ENCODE measurements at regions not wholly inside any gene's neighbourhood (a gene's known extent, or its start where the extent isn't known, plus 50 kb on each side); places are given as distances from the start of the nearest gene placed in this dataset.

DNA sequence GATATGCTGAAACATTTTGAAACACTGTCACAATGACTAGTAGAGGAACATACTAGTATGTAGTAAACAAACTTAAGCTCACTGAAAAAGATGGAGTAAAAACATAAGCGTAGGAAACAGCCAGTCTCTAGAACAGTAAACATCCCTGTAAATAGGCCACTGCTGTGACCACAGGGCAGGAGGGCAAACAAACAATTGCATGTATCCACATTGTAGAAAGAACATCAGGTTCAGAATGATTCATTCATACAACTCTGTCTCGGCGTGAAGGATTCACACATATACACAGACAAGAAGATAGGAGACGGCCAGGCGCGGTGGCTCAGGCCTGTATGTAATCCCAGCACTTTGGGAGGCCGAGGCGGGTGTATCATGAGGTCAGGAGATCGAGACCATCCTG is 390.1 kb downstream of the IRS2 start:
- H3K27ac ChIP-seq = no peak overlapping the region
- TF ChIP-seq ZFX (IDR thresholded peaks at IDR 0.05) = no peak
- TF ChIP-seq, protein P1, sequence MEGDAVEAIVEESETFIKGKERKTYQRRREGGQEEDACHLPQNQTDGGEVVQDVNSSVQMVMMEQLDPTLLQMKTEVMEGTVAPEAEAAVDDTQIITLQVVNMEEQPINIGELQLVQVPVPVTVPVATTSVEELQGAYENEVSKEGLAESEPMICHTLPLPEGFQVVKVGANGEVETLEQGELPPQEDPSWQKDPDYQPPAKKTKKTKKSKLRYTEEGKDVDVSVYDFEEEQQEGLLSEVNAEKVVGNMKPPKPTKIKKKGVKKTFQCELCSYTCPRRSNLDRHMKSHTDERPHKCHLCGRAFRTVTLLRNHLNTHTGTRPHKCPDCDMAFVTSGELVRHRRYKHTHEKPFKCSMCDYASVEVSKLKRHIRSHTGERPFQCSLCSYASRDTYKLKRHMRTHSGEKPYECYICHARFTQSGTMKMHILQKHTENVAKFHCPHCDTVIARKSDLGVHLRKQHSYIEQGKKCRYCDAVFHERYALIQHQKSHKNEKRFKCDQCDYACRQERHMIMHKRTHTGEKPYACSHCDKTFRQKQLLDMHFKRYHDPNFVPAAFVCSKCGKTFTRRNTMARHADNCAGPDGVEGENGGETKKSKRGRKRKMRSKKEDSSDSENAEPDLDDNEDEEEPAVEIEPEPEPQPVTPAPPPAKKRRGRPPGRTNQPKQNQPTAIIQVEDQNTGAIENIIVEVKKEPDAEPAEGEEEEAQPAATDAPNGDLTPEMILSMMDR (conservative IDR thresholded peaks at IDR 0.05) = no peak

DNA sequence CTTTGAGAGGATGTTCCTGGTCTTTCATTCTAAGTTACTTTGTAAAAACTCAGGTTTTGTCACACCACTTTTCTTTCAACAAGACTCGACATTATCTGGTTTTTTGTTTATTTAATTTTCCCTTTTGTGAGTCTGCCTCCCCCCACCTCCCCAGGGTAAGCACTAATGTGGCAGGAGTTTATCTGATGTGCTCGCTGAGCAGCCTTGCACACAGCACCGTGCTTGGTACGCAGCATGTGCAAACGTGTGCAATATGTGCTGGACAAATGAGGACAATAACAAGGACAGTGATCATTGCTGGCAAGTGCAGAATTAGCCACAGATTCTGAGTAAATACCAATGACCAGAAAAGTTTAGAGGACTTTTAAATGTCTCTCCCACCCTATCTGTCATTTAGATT is 391.4 kb downstream of the IRS2 start:
- H3K27ac ChIP-seq = no peak overlapping the region
- TF ChIP-seq, protein P1 (conservative IDR thresholded peaks at IDR 0.05) = no peak
- TF ChIP-seq ZFX (IDR thresholded peaks at IDR 0.05) = no peak

DNA sequence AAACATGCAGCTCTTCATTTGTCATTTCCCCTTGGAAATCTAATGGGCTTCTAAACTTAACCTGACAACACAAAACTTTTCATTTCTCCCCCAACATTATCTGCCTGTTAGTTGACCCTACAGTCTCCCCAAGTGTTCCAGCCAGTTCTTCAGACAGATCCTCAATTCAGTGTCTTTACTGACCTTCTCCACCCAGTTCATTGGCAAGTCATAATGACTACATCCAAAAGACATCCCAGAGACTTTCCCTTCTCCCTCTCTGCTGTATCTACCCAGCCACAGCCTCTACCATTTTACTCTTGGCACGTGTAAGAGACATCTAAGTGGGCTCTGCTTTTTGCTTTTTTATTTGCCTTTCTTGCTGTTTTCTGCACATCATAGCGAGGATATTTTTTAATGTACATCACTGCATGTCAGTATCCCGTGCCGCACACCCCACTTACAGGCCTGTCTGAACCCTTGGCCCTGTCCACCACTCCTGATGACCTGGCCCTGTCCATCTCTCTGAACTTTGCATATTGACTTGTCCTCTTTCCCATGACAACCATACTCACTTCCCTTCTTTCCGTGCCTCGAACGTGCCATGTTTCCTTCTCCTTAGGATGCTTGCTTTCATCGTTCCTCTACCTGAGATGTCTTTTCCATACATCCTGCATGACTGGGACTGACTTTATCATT is 391.9 kb downstream of the IRS2 start:
- TF ChIP-seq ZFX (IDR thresholded peaks at IDR 0.05) = no peak
- TF ChIP-seq, protein P1 (conservative IDR thresholded peaks at IDR 0.05) = no peak
- H3K27ac ChIP-seq = no peak overlapping the region

DNA sequence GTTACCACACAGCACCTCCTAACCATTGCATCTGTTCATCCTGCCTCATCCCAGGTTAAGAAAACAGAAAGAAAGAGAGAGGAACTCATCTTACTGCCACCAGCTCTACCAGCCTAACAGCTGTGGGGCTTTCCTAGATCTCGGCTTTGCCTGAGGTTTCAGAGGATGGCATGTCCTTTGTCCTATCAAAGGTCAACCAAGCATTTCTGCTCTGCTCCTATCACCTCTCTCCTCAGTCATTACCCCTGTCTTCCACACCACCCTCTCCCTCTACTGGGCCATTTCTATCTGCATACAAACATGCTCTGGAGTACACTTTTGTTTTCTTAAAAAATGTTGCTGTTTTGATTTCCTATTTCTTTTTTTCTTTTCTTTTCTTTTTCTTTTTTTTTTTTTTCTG is 393.3 kb downstream of the IRS2 start:
- H3K27ac ChIP-seq = no peak overlapping the region
- TF ChIP-seq, protein P1 (conservative IDR thresholded peaks at IDR 0.05) = no peak
- TF ChIP-seq ZFX (IDR thresholded peaks at IDR 0.05) = no peak

DNA sequence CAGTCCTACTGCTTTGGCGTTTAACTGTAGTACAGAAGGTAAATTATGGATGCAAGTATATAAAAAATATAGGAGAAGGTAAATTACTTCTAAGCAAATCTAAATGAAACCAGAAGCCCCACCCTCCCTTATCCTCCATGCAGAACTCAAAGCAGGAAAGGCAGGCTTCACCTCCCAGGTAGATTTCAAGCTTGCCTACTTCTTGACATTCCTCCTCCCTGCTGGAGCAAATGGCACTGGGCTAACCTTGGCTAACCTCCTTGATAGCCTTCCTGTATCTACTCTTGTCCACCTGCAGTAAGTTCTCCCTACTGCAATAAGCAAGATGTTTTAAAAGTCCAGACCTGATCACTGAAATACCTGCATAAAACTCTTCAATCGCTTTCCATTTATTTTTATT is 396.0 kb downstream of the IRS2 start:
- TF ChIP-seq ZFX (IDR thresholded peaks at IDR 0.05) = no peak
- TF ChIP-seq, protein P1 (conservative IDR thresholded peaks at IDR 0.05) = no peak
- H3K27ac ChIP-seq = no peak overlapping the region

DNA sequence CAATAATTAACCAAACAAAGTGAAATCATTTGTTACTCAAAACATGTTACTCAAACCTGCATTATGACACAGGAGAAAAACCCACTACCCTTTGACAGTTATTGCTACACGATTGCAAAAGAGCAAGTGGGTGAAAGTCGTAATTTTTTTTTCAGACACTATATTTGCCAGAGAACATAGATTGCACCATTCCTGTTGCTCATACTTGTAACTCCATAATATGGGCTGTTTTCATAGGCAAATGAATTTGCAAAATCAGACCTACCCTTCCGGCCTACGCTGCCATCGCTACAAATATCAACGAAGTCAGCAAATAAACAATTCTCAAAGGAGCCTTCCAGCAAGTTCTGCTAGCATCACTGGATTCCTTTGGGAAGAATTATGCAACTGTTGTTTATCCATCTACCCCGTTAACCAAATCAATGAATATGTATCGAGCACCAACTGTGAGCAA is 396.5 kb downstream of the IRS2 start:
- no peak for TF ChIP-seq ZFX (IDR thresholded peaks at IDR 0.05)
- TF ChIP-seq, protein P1 (conservative IDR thresholded peaks at IDR 0.05) = no peak
- H3K27ac ChIP-seq = no peak overlapping the region

DNA sequence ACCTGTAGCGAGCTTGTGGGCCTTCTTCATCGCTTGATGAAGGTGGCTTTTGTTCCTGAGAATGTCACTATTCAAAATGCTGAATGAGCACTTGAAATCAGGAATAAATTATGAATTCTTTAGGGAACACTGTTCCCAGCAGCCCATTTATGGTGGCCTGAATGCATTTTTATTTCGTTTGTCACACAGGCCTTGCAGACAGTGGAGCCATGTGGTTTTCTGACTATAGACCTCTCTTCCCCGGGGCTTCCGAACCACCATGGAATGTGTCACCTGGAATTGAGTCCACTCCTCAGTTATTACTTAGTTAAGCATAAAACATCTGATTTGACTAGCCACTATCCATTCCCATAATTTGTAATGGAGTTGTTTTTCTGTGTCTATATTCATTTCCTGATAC is 396.9 kb downstream of the IRS2 start:
- H3K27ac ChIP-seq = no peak overlapping the region
- TF ChIP-seq ZFX (IDR thresholded peaks at IDR 0.05) = no peak
- TF ChIP-seq, protein P1 (conservative IDR thresholded peaks at IDR 0.05) = no peak
